Left kidney (tissue), 1 donor: ENCODE measurements at regions not wholly inside any gene's neighbourhood (a gene's known extent, or its start where the extent isn't known, plus 50 kb on each side); places are given as distances from the start of the nearest gene placed in this dataset.
"Not testable (repeated sequence)": the region's sequence is repeated elsewhere in the genome, so short reads cannot be mapped to it uniquely, and the experiment has no call there.

Experiments used
- DNase-seq: peaks from one replicate; pipeline ENCODE4 v3.0.0-alpha.2; 2013

DNA sequence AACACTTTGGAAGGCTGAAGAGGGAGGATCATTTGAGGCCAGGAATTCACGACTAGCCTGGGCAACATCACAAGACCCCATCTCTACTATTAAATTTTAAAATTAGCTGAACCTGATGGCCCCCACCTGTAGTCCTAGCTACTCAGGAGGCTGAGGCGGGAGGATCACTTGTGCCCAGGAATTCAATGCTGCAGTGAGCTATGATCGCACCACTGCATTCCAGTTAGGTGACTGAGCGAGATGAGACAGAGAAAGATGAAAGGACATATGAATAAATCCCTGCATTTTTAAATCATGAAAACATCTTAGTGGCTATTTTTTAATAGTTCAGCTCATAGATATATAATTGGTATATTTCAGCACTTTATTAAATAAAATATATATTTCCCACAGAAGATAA lies 93.8 kb downstream of the GPR63 start:
- no peak for DNase-seq

DNA sequence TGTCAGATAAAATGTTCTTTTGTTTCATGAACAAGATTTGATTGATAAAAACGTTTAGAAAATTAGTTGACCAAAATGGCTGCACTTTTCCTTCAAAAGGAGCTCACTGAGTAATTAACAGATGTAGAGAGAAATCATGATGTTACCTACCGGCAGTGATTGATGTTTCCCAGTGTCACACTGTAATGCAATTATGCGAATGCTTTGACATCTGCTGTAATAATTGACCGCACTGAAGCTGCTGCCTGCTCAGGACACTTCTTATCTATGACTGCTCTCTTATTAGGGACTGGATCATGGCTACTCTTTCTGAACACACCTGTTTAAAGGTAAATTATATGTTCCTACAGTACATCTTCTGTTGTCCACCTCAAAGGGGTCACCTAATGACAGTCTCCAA lies 94.6 kb downstream of the GPR63 start:
- no peak for DNase-seq

DNA sequence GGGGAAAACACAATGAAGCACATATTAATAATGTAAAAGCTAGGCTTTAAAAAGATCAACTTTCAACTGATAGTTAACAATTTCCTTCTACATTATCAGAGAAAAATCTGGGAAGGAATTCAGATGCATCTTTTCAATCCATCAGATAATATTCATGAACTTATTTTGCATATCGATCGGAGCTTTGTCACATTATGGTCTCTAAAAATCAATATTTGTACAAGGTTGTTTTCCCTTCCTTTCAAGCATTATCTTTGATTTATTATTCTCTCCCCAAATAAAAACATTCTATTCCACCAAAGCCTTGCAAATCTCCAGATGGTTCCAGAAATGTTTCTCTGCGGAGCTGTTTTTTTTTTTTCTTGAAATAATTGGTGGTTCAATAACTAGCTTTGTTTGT lies 101.9 kb downstream of the GPR63 start:
- no peak for DNase-seq

DNA sequence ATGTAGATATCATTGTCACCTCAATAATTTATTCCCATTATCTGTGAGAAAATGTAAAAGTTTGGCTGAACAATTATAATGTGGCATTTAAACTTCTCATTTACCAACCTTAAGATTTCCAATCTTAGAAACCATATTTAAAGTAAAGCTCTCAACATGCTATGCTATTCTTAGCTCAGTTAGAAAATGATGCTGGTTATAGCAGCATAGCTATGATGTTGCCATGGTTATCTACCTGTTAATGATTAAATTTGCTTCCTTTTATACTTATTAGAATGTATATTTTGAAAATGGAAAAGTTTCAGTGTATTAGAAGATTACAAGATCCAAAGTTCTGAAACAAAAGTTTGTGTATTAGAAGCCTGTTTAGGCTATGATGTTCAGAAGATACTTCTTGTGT lies 110.1 kb downstream of the GPR63 start:
- DNase-seq = no peak

DNA sequence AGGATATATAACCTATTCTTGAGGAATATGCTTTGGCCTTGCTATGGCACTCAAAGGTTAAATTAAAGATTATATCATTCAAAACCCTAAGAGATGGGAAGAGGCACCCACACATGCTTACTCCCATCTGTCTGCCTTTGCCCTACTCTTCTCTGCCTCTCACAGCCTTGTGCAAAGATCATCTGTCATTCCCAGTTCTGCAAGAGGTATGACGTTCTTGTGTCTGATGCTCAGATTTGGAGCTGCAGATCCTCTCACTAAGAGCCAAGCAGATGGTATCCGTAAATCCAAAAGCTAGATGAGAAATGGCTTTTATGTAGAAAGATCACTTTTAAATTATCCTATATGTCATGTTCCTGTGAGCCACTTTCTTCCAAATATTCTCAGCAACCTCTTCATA lies 112.0 kb downstream of the GPR63 start:
- no peak for DNase-seq

DNA sequence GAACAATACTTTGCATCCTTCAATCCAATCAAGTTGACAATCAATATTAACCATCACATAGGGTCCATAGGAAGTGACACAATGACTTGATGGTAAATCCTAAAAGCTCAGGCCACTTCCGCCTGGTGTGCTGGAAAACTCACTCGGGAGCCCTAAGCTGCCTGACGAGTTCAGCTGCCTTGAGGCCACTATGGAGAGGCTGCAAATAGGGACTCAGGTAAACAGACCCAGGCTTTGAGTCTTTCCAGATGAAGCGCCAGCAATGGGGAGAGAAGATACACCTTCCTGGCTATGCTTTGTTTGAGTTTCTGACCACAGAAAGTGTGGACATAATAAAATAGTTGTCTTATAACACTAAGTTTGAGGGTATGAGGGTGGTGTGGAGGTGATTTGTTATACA lies 112.6 kb downstream of the GPR63 start:
- no peak for DNase-seq

DNA sequence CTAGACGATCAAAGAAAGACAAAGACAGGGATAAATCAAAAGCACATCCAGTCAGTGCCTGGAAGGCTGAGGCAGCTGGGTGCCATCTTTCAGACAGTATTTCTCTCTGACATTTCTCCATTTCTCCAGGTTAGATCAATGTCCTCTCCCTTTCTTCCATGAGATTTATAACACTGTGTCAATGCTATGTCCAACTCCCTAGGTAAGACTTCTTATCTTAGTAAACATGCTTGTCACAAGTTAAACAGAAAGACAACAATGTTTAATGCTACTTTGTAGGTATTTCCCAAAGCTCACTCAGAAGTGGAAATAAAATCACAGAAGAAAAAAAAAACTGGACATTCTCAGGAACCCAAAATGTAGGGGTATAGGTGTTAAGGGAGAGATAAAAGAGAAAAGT lies 113.9 kb downstream of the GPR63 start:
- DNase-seq = no peak

DNA sequence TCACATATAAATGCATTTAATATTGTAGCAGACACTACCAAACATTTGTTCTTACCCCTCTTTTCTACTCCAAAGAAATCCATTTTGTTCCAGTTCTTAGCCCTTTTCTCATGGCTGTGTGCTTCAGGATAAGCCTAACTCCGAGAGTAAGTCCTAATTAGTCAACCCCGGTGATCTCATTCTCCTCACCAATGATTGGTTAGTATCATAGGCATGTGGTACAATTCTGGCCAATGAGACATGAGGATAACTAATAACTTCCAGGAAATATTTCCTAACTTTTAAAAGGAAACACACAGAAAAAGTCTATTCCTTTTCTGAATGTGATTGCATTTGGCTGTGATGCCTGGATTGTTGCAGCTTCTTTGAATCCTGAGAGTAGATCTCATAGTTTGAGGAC lies 116.0 kb downstream of the GPR63 start:
- DNase-seq = no peak

DNA sequence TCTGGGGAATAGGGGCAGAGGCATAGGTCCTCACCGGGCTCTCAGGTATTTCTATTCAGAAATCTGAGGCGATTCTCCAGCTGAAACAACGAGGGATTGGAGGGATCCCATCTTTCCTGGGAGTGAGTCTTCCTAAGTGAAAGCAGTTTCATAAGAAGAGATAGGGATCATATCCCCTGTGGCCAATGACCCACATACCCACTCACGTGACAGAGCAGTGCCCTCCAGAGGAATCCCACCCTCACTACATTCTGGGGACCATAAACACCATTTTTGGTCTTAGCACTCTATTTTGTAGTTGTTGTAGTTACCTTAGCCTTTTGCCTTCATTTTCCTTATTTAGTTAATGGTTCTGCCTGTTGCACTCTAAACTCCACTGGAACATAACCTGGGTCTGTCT lies 121.1 kb downstream of the GPR63 start:
- DNase-seq = no peak

DNA sequence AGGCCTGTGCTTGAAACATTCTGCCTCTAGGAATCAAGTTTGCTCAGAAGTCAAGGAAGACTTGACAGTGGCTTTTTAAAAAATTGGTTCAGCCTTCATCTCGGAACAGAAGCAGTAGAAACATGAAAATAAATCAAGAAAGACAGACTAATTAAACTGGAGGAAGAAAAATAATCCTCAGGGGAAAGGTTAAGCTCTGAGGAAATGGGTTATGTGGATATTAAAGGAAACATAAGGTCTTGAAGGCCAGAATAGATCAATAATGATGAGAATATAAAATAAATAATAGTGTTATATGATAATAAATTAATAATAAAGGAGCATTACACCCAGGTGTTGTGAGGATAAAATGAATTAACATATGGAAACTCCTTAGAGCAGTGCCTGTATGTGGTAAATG lies 121.7 kb downstream of the GPR63 start:
- no peak for DNase-seq

DNA sequence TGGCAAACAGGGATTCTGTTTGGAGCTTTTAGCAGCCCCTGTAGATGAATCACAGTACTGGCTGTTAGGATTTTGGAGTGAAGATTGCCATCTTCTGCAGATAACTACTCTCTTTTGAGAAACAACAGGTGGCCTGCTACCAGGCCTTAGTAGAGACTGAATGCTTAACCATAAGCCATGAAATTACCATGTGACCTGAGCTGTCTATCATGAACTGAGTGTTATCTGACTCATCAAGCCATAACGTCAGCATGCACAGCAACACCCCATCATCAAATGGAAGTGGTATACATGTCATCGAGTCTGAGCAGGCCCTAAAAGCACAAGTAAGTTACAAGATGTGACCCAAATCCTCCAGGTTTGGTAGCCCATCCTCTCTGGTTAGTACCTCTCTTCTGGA lies 132.6 kb downstream of the GPR63 start:
- DNase-seq = no peak

DNA sequence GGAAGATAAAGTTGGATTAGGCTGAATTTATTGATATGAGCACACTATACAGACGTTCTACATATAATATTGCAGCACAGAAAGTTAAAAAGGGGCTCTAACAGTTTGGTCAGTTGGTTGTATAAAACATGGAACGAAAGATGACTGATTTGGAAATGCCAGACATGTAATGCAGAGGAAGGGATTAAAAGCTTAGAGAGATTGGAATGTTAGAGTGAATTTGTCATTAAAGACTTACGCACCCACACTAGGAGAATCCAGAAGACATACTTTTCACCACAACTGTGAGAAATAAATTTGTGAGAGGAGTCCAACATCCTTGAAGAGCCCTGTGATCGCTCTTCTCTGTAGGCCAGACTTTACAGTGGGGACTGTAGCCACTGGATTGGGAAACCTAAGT lies 134.7 kb downstream of the GPR63 start:
- DNase-seq = no peak

DNA sequence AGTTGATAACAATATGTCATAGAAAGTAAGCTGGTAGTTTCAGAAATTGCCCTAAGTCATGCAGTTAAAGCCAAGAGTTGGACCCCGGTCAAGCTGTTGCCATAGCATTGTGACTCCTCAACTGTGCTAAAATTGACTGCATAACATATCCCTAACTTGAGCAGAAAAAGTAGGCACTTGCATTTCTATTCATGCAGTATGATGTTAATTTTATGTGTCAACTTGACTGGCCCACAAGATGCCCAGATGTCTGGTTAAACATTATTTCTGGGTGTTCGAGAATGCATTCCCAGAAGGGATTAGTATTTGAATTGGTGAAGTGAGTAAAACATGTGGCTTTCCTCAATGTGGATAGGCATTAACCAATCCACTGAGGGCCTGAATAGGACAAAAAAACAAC lies 136.4 kb downstream of the GPR63 start:
- no peak for DNase-seq

DNA sequence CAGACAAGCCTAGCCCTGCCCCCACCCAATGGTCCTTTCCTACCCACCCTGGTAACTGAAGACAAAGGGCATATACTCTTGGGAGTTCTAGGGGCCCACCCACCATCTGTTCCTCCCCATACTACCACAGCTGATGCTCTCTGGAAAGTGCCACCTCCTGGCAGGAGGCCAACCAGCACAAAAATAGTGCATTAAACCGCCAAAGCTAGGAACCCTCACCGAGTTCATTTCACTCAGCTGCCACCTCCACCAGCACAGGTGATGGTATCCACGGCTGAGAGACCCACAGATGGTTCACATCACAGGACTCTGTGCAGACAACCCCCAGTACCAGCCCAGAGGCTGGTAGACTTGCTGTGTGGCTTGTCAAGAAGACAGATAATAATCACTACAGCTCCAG lies 131.5 kb downstream of the FHL5 start:
- DNase-seq = not testable (repeated sequence)

DNA sequence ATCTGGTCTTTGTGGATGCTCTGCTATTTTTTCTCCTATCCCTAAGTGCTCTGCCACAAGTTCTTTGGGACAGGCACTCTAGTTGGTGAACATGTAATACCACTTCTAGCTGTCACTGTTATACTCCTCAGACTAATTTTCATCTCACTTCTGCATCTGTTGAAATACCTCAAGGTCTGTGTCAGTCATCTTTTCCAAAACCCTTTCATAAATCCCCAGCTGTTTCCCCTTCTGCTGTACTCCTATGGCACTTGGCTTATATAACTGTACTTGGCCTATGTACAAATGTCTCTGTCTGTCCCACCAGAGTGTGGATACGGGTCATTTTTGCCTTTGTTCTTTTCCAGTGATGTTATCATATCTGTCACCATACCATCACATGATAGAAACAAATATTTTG lies 124.2 kb downstream of the FHL5 start:
- no peak for DNase-seq

DNA sequence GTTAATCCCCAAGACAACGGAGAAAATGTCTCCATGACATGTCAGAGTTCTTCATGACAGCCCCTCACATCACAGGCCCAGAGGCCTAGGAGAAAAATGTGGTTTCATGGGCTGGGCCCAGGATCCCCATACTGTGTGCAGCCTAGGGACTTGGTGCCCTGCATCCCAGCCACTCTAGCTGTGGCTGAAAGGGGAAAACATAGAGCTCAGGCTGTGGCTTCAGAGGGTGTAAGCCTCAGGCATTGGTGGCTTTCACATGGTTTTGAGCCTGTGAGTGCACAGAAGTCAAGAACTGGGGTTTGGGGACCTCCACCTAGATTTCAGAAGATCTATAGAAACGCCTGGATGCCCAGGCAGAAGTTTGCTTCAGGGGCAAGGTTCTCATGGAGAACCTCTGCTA lies 122.8 kb downstream of the FHL5 start:
- no peak for DNase-seq

DNA sequence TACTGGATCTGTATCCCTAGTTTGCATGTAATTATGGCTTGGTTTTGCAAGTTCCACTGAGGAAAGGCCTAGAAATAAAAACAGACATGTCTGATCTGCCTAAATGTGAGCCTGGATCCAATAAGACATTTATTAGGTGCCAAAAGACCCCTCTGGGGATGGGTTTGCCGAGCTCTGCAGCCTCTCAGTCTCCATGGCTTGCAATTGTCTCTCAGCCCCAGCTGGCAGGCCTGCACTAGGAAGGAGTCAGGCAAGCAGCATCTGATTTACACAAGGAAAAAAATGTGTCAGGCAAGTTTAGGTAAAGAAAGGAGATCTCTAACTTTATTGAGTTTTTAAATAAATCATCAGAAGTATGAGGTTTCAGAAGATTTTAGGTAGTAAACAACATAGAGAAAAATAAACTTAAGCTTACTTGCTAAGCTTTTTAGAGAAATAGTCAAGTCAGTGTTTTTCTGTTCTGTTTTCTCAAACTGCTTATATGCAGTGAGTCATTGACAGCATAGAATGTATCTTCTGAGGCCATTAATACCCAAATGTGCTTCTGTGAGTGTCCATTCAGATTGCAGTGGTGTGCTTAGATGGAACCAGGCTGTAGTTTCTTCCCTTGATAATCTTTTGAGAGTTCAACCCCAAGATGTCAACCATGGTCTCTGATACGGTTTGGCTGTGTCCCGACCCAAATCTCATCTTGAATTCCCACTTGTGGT lies 121.0 kb downstream of the FHL5 start:
- DNase-seq = no peak

DNA sequence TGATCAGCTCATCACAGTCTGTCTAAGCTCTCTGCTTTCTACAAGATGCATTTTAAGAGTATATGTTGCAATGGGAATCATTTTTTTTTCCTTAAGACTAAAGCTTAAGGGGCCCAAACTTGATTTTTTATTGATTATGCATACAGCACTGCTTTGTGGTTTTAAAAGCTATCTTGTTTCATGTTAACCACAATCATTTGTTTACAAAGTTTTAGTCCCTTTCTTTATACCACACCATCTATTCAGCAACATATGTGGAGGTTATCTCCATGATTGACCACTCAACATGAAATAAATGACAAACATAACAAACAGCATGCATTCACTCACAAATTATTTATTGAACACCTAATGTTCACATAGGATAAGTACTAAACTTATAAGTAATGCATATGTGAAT lies 119.1 kb downstream of the FHL5 start:
- DNase-seq = no peak

DNA sequence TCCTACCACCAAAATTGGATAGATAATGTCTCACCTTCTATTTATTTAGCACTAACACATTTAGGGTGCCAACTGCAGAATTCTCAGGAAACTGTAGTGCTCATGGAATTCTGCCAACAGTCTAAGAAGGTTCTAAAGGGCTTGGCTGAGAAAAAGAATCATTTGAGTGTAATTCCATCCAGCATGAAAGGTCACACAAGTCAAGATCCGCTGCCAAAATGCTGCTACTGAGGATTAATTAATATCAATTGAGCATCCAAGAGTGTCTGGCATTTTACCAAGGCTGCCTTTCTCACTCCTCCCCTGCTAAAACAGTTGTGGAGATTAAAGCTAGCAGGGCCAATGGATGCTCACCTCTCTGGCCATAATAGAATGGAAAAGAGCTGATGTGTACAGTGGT lies 112.7 kb downstream of the FHL5 start:
- peak; percentile 15 for DNase-seq
